HCT116 (cell line): ENCODE measurements at regions not wholly inside any gene's neighbourhood (a gene's known extent, or its start where the extent isn't known, plus 50 kb on each side); places are given as distances from the start of the nearest gene placed in this dataset.

Experiments used
- ATAC-seq: fragments of 200-7000 bp; cut with Tn5 transposase; 2 replicates; pipeline ENCODE4 v1.9.1; 2020; ENCODE audit warnings: mild to moderate bottlenecking, moderate library complexity
- BruUV-seq: library from RNA; stranded (reverse); fragments of 400-500 nt; replicated peaks from 2 replicates; lab custom pipeline; 2021; lab: Mats Ljungman, UMichigan
- CTCF ChIA-PET: fragments of 300-600 bp; sonication (Branson Sonifier 250); formaldehyde crosslinking; loops from one replicate; lab custom pipeline; 2021; ENCODE audit warnings: antibody characterized with exemption; lab: Charles Lee
- POLR2A ChIA-PET: fragments of 300-600, 350-600 bp; sonication (Branson Sonifier 250); formaldehyde crosslinking; loops from one replicate; lab custom pipeline; 2021; ENCODE audit warnings: antibody characterized with exemption; lab: Charles Lee
- RAD21 ChIA-PET, 2 experiments: fragments of 300-600 bp; sonication (Branson Sonifier 250); formaldehyde crosslinking; loops; one replicate each; lab custom pipeline; 2023; ENCODE audit warnings: low total read pairs in 2 of 2; ENCODE audit not compliant: uncharacterized antibody in 2 of 2, unreplicated experiment in 2 of 2, low non-redundant PET in 1 of 2; lab: Charles Lee
- DNase-seq: peaks from one replicate; pipeline ENCODE4 v3.0.0-alpha.2; 2010; ENCODE audit warnings: low read depth, low spot score
- H2AFZ ChIP-seq: fragments of 200-600 bp; shearing (Covaris generic), sonication (generic); 2 replicates; pipeline ENCODE4 v1.6.1; 2017; ENCODE audit warnings: low read depth, mixed run types, mixed read lengths, antibody characterized with exemption, low read length; ENCODE audit not compliant: poor library complexity, severe bottlenecking
- H3K27ac ChIP-seq: 2 replicates; pipeline ENCODE4 v1.5.1; 2012; ENCODE audit warnings: low read depth, low read length
- H3K27me3 ChIP-seq: fragments of 200-600 bp; sonication (generic); 2 replicates; pipeline ENCODE4 v1.6.1; 2016; ENCODE audit warnings: mixed run types, low read length, mixed read lengths; ENCODE audit not compliant: insufficient read depth
- H3K36me3 ChIP-seq, 2 experiments: fragments of 200-500 bp in 1 of 2; fragments of 200-600 bp in 1 of 2; sonication (Bioruptor generic) in 1 of 2; sonication (generic) in 1 of 2; 2 replicates each; pipeline versions ENCODE4 v1.5.1 to v1.6.1; 2014 to 2016; ENCODE audit warnings: low read length in 2 of 2, inconsistent platforms in 1 of 2, mixed read lengths in 1 of 2, mixed run types in 1 of 2; ENCODE audit not compliant: insufficient read depth in 2 of 2, control insufficient read depth in 1 of 2
- H3K4me1 ChIP-seq, 2 experiments: fragments of 200-600 bp in 1 of 2; sonication (generic) in 1 of 2; 2 replicates each; pipeline versions ENCODE4 v1.5.1 to v1.6.1; 2012 to 2017; ENCODE audit warnings: low read length in 2 of 2, inconsistent platforms in 1 of 2, mild to moderate bottlenecking in 1 of 2, mixed read lengths in 1 of 2, mixed run types in 1 of 2, moderate library complexity in 1 of 2; ENCODE audit not compliant: insufficient read depth in 2 of 2, control insufficient read depth in 1 of 2
- H3K4me2 ChIP-seq: fragments of 200-600 bp; sonication (generic); 2 replicates; pipeline ENCODE4 v1.6.1; 2017; ENCODE audit warnings: mixed run types, low read length, mixed read lengths
- H3K4me3 ChIP-seq, 2 experiments: fragments of 200-600 bp in 1 of 2; sonication (generic) in 1 of 2; replicated peaks in 1 of 2; 2 replicates each; pipeline ENCODE4 v1.5.1; 2011 to 2016; ENCODE audit warnings: low read length in 2 of 2, control low read depth in 1 of 2, low read depth in 1 of 2, mild to moderate bottlenecking in 1 of 2, mixed read lengths in 1 of 2, mixed run types in 1 of 2
- H3K79me2 ChIP-seq: fragments of 200-600 bp; sonication (generic); 2 replicates; pipeline ENCODE4 v1.6.1; 2017; ENCODE audit warnings: mild to moderate bottlenecking, mixed run types, low read length, moderate library complexity, mixed read lengths; ENCODE audit not compliant: insufficient read depth
- H3K9ac ChIP-seq: fragments of 200-600 bp; sonication (generic); 2 replicates; pipeline ENCODE4 v1.6.1; 2016; ENCODE audit warnings: low read length, mixed read lengths
- H3K9me2 ChIP-seq: fragments of 200-600 bp; sonication (generic), shearing (Covaris generic); 2 replicates; pipeline ENCODE4 v1.6.1; 2017; ENCODE audit warnings: mixed run types, mild to moderate bottlenecking, moderate library complexity; ENCODE audit not compliant: insufficient read depth
- H3K9me3 ChIP-seq, 2 experiments: fragments of 200-500 bp in 1 of 2; fragments of 200-600 bp in 1 of 2; sonication (Bioruptor generic) in 1 of 2; sonication (generic) in 1 of 2; 2 replicates each; pipeline ENCODE4 v1.6.1; 2014 to 2017; ENCODE audit warnings: low read length in 2 of 2, mixed read lengths in 2 of 2, inconsistent platforms in 1 of 2, low read depth in 1 of 2, mild to moderate bottlenecking in 1 of 2, mixed run types in 1 of 2, moderate library complexity in 1 of 2; ENCODE audit not compliant: control insufficient read depth in 1 of 2, insufficient read depth in 1 of 2
- H4K20me1 ChIP-seq: fragments of 200-600 bp; sonication (generic), shearing (Covaris generic); 2 replicates; pipeline ENCODE4 v1.6.1; 2017; ENCODE audit warnings: mixed run types, mild to moderate bottlenecking, moderate library complexity; ENCODE audit not compliant: insufficient read depth
- ATF3 ChIP-seq: IDR thresholded peaks from 2 replicates; pipeline ENCODE4 v1.6.1; 2012
- CBX3 ChIP-seq: IDR thresholded peaks from 2 replicates; pipeline ENCODE4 v1.6.1; 2012; ENCODE audit warnings: low read depth
- CEBPB ChIP-seq: IDR thresholded peaks from 2 replicates; pipeline ENCODE4 v1.6.1; 2012; ENCODE audit warnings: low read depth
- EGR1 ChIP-seq: IDR thresholded peaks from 2 replicates; pipeline ENCODE4 v1.6.1; 2012; ENCODE audit warnings: low read depth
- ELF1 ChIP-seq: IDR thresholded peaks from 2 replicates; pipeline ENCODE4 v1.6.1; 2012; ENCODE audit warnings: low read depth, borderline replicate concordance
- MAX ChIP-seq: IDR thresholded peaks from 2 replicates; pipeline ENCODE4 v1.6.1; 2012
- POLR2A ChIP-seq: IDR thresholded peaks from 2 replicates; pipeline ENCODE4 v1.7.0; 2011; ENCODE audit warnings: borderline replicate concordance; ENCODE audit not compliant: insufficient read depth, insufficient read length; ENCODE audit errors: extremely low read depth
- POLR2AphosphoS5 ChIP-seq: IDR thresholded peaks from 2 replicates; pipeline ENCODE4 v1.6.1; 2011; ENCODE audit warnings: mild to moderate bottlenecking, low read depth, low read length, moderate library complexity
- RAD21 ChIP-seq: IDR thresholded peaks from 2 replicates; pipeline ENCODE4 v1.6.1; 2012; ENCODE audit warnings: low read depth, mild to moderate bottlenecking
- SIN3A ChIP-seq: IDR thresholded peaks from 2 replicates; pipeline ENCODE4 v1.6.1; 2012; ENCODE audit warnings: low read depth
- SP1 ChIP-seq: IDR thresholded peaks from 2 replicates; pipeline ENCODE4 v1.6.1; 2012; ENCODE audit warnings: low read depth
- SRF ChIP-seq: IDR thresholded peaks from 2 replicates; pipeline ENCODE4 v1.6.1; 2012; ENCODE audit warnings: low read depth
- TCF7L2 ChIP-seq: IDR thresholded peaks from 2 replicates; pipeline ENCODE4 v1.7.0; 2011; ENCODE audit warnings: borderline replicate concordance, inconsistent platforms; ENCODE audit not compliant: insufficient read depth, insufficient read length; ENCODE audit errors: extremely low read depth
- YY1 ChIP-seq: IDR thresholded peaks from 2 replicates; pipeline ENCODE4 v1.6.1; 2011; ENCODE audit warnings: low read length, low read depth, moderate library complexity, mild to moderate bottlenecking; ENCODE audit not compliant: insufficient replicate concordance; ENCODE audit errors: extremely low read depth
- ZBTB33 ChIP-seq: IDR thresholded peaks from 2 replicates; pipeline ENCODE4 v1.6.1; 2011; ENCODE audit warnings: mild to moderate bottlenecking, low read length, moderate library complexity; ENCODE audit not compliant: insufficient replicate concordance; ENCODE audit errors: extremely low read depth
- ZFX ChIP-seq: fragments of 450-650 bp; IDR thresholded peaks from 2 replicates; pipeline ENCODE4 v1.6.1; 2017
- ZNF274 ChIP-seq: fragments of 200-500 bp; sonication (Bioruptor generic); IDR thresholded peaks from 2 replicates; pipeline ENCODE4 v1.6.1; 2014; ENCODE audit warnings: mild to moderate bottlenecking, low read depth, low read length, inconsistent platforms
- intact Hi-C: fragments of 100-400 bp; cut with micrococcal nuclease; formaldehyde crosslinking; loops from 2 replicates; pipeline ENCODE4 v1.10.0; 2022

- no peak overlapping the region for H3K4me2 ChIP-seq
- no peaks in the 10 kb centered on the region for H4K20me1 ChIP-seq
- peaks cover 14 to 28% of the 10 kb centered on the region in 2 experiments for H3K4me1 ChIP-seq
- H3K27ac ChIP-seq, result no peak overlapping the region
- ATAC-seq (no peak), DNase-seq (no peak)
- no peak for TF ChIP-seq ZNF274
- TF ChIP-seq YY1, result no peak
- no peak for TF ChIP-seq POLR2AphosphoS5
- no peak for TF ChIP-seq ZFX
- TF ChIP-seq RAD21, result no peak
- no peak for TF ChIP-seq SP1
- no peak for TF ChIP-seq CEBPB
- no peak for TF ChIP-seq MAX
- no peak for TF ChIP-seq TCF7L2
- TF ChIP-seq CBX3, result no peak
- TF ChIP-seq SIN3A, result no peak
- no peak for TF ChIP-seq ZBTB33
- no peak for TF ChIP-seq ATF3
- TF ChIP-seq EGR1, result no peak
- TF ChIP-seq POLR2A, result no peak
- TF ChIP-seq SRF, result no peak
- TF ChIP-seq ELF1, result no peak
- H3K4me3 ChIP-seq, result no peak overlapping the region
- no TSS peak for BruUV-seq
- no peaks in the 10 kb centered on the region for H3K9me2 ChIP-seq
- ChIA-PET POLR2A (no interaction called here), RAD21 (no interaction called here), CTCF (no interaction called here)
- H2AFZ ChIP-seq, result no peak overlapping the region
- no peaks in the 10 kb centered on the region for H3K27me3 ChIP-seq
- no peaks in the 10 kb centered on the region for H3K36me3 ChIP-seq
- H3K9ac ChIP-seq, result no peak overlapping the region
- intact Hi-C loops, result no loop called here
- no peaks in the 10 kb centered on the region for H3K9me3 ChIP-seq
- no peaks in the 10 kb centered on the region for H3K79me2 ChIP-seq
Measured at GRCh38 chr13:44146138-44146537, 227.5 kb upstream of the SERP2 start.
